Osteocyte (in vitro differentiated cells): ENCODE measurements at regions not wholly inside any gene's neighbourhood (a gene's known extent, or its start where the extent isn't known, plus 50 kb on each side); places are given as distances from the start of the nearest gene placed in this dataset.

Source experiments
- DNase-seq: peaks from one replicate; pipeline ENCODE4 v3.0.0; 2021; ENCODE audit warnings: mixed read lengths; ENCODE audit not compliant: unreplicated experiment; ENCODE audit errors: extremely low spot score
- H3K27ac Mint-ChIP-seq: one replicate; pipeline ENCODE4 v1.8.0; 2021; ENCODE audit warnings: mild to moderate bottlenecking, mixed read lengths; ENCODE audit not compliant: unreplicated experiment
- H3K27me3 Mint-ChIP-seq: one replicate; pipeline ENCODE4 v1.8.0; 2021; ENCODE audit warnings: mixed read lengths; ENCODE audit not compliant: unreplicated experiment
- H3K36me3 Mint-ChIP-seq: one replicate; pipeline ENCODE4 v1.8.0; 2021; ENCODE audit warnings: mixed read lengths; ENCODE audit not compliant: unreplicated experiment
- H3K4me1 Mint-ChIP-seq: one replicate; pipeline ENCODE4 v1.8.0; 2021; ENCODE audit warnings: mixed read lengths; ENCODE audit not compliant: unreplicated experiment
- H3K4me3 Mint-ChIP-seq: one replicate; pipeline ENCODE4 v1.8.0; 2021; ENCODE audit warnings: mild to moderate bottlenecking, moderate library complexity, mixed read lengths; ENCODE audit not compliant: unreplicated experiment
- H3K9me3 Mint-ChIP-seq: one replicate; pipeline ENCODE4 v1.8.0; 2021; ENCODE audit warnings: mixed read lengths; ENCODE audit not compliant: unreplicated experiment
- TF ChIP-seq, protein P1 (sequence below): fragments of 200-600 bp; sonication (generic); IDR thresholded peaks from 2 replicates; pipeline ENCODE4 v1.5.0; 2021; ENCODE audit warnings: antibody characterized with exemption, mild to moderate bottlenecking, moderate library complexity

DNA sequence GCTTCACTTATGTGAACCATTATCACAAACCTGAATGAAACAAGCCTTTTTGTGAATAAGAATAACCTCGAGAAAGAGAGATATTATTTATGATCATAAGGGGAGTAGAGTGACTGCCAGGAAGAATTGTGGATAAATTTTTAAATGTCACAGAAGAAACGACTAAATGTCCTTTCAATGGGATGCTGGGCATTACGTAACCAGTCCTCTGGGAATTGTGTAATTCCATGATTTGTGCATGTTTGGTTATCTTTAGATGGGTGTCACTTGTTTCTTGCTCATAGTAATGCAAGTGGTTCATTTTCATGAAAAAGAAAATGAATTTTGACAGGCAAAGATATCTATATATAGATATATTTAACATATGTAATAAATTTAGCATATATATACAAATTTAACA is 379.5 kb upstream of the AGTR1 start:
- no peak for DNase-seq
- Mint-ChIP-seq H3K27ac (no peak overlapping the region), H3K4me1 (peaks cover 14% of the 10 kb centered on the region), H3K9me3 (peaks cover 9% of the 10 kb centered on the region), H3K36me3 (no peaks in the 10 kb centered on the region), H3K4me3 (no peak overlapping the region), H3K27me3 (no peaks in the 10 kb centered on the region)
- TF ChIP-seq, protein P1, sequence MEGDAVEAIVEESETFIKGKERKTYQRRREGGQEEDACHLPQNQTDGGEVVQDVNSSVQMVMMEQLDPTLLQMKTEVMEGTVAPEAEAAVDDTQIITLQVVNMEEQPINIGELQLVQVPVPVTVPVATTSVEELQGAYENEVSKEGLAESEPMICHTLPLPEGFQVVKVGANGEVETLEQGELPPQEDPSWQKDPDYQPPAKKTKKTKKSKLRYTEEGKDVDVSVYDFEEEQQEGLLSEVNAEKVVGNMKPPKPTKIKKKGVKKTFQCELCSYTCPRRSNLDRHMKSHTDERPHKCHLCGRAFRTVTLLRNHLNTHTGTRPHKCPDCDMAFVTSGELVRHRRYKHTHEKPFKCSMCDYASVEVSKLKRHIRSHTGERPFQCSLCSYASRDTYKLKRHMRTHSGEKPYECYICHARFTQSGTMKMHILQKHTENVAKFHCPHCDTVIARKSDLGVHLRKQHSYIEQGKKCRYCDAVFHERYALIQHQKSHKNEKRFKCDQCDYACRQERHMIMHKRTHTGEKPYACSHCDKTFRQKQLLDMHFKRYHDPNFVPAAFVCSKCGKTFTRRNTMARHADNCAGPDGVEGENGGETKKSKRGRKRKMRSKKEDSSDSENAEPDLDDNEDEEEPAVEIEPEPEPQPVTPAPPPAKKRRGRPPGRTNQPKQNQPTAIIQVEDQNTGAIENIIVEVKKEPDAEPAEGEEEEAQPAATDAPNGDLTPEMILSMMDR, result no peak

DNA sequence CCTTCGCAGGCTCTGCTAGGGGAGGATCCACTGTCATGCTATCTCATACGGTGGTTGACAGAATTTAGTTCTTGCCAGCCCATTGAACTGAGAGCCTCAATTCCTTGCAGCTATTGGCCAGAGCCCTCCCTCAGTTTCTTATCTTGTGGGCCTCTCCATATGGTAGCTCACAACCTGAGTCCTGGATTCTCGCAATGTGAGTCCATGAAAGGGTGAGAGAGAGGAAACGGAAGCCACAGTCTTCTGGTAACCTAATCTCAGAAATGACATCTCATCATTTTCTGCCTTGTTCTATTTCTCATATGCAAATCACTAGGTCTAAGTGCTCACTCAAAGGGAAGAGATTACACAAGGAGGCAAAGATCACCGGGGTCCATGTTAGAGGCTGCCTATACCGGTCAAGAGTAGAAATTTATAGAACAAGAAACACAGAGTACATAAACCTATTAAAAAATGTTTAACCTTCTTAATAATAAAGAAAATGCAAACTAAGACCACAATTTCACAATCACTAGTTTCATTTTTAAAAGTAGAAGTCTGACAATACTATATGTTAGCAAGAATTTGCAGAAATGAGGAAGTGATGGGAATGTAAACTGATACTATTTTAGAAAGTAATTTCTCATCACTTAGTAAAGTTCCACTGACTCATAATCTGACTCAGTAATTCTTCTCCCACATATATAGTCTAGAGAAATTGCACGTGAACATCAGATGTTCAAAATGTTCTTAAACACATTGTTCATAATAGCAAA is 378.4 kb upstream of the AGTR1 start:
- Mint-ChIP-seq H3K9me3 (peaks cover 14% of the 10 kb centered on the region), H3K27ac (peak overlapping the region; percentile 88), H3K4me1 (peaks cover 14% of the 10 kb centered on the region), H3K36me3 (no peaks in the 10 kb centered on the region), H3K27me3 (no peaks in the 10 kb centered on the region), H3K4me3 (peak overlapping the region; percentile 39)
- no peak for DNase-seq
- TF ChIP-seq, protein P1, result no peak

DNA sequence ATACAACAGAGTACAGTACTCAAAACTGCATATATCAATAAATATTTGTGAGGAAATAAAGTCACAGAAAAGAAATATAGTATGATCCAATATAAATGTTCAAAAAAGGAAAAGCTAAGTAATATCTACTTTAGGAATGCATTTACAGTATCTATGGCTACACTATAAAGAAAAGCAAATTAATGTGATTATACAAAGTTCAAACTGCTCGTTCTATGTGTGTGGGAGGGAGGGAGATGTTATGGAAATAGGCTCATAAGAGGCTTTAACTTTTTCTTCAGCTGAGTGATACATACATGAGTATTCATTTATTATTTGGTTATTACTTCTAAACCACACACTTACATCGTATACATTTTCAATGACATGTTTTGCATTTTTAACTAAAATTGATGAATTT is 377.7 kb upstream of the AGTR1 start:
- Mint-ChIP-seq H3K9me3 (peaks cover 14% of the 10 kb centered on the region), H3K27ac (peak overlapping the region; percentile 88), H3K27me3 (no peaks in the 10 kb centered on the region), H3K4me1 (peaks cover 14% of the 10 kb centered on the region), H3K4me3 (peak overlapping the region; percentile 39), H3K36me3 (no peaks in the 10 kb centered on the region)
- DNase-seq, result no peak
- TF ChIP-seq, protein P1, result no peak

DNA sequence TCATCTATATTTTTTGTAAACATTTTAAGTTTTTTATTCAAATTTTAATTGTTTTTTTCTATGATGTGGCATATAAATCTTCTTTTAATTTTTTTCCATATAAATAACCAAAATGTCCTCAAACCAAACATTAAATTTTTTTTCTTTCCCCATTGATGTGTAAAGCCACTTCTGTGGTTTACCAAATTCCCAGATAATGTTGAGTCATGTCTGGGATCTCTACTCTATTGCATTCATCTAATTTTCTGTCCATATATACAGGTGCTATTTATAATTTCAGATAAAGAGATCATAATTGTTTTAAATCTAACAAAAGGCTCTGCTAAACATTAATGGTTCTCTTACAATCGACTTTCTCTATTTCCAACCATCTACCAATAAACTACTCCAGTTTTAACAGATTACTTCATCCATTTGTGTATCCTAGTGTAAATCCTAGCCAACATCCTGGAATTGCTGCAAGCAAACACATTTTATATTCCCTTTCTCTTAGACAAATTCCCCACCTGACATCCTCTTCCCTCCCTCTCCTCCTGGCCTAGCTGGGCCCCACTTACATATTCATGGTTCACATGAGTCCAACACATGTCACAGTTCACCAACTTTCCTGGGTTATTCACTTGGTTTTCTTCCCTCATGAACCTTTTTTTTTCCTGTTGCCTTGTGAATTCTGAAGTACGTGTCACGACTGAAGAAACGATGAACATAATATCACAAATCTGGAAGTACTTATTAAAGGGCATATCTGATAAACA is 368.0 kb upstream of the AGTR1 start:
- TF ChIP-seq, protein P1, result no peak
- H3K27me3 Mint-ChIP-seq, result no peaks in the 10 kb centered on the region
- no peak overlapping the region for H3K27ac Mint-ChIP-seq
- H3K9me3 Mint-ChIP-seq, result no peaks in the 10 kb centered on the region
- DNase-seq, result no peak
- no peak overlapping the region for H3K4me3 Mint-ChIP-seq
- H3K4me1 Mint-ChIP-seq, result peaks cover 20% of the 10 kb centered on the region
- no peaks in the 10 kb centered on the region for H3K36me3 Mint-ChIP-seq

DNA sequence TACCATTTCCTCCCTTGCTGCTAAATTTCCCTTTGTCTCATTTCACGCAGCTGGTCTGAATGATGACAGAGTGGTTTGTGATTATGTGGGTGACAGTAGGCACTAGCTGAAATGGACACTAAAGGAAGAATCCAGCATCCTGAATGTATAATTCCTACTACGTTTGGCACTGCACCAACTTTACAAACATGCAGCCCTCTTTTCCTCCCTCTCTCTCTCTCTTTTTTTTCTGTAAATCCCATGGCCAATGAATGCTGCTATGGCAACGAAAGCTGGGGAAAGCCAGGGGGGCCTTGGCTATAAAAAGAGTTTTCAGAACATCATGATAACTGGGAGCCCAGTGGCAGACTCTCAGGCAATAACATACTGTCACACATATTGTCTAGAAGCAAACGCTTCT is 367.2 kb upstream of the AGTR1 start:
- H3K36me3 Mint-ChIP-seq, result no peaks in the 10 kb centered on the region
- no peak overlapping the region for H3K4me3 Mint-ChIP-seq
- no peaks in the 10 kb centered on the region for H3K27me3 Mint-ChIP-seq

More for the DNA sequence above, 367.2 kb upstream of the AGTR1 start:
- DNase-seq, result no peak
- H3K4me1 Mint-ChIP-seq, result peaks cover 20% of the 10 kb centered on the region
- H3K27ac Mint-ChIP-seq, result no peak overlapping the region
- H3K9me3 Mint-ChIP-seq, result peaks cover 5% of the 10 kb centered on the region
- TF ChIP-seq, protein P1, result no peak
